ENCODE measurements at regions not wholly inside any gene's neighbourhood (a gene's known extent, or its start where the extent isn't known, plus 50 kb on each side); places are given as distances from the start of the nearest gene placed in this dataset.
A peak's percentile ranks its signal among the peaks of the same experiment; 100 is the strongest.

GRCh38 chr16:54493061-54493460 is 206.5 kb upstream of the IRX3 start:
- ATAC-seq (no peak), DNase-seq (ENCODE audit: low spot score) (no peak)
- Histone ChIP-seq H3K9me2 (ENCODE audit: insufficient read depth) (peaks cover 14% of the 10 kb centered on the region; the same call in 1 of the 2 replicates), H3F3A (replicated peaks; ENCODE audit: low read depth) (no peaks in the 10 kb centered on the region), H3K4me2 (no peak overlapping the region), H3K27ac (ENCODE audit: low read depth) (no peak overlapping the region), H2AFZ (peak overlapping the region; percentile 63), H3K27me3 (ENCODE audit: insufficient read depth) (no peaks in the 10 kb centered on the region), H4K20me1 (replicated peaks; ENCODE audit: insufficient read depth) (no peaks in the 10 kb centered on the region), H3K36me3 (ENCODE audit: insufficient read depth) (no peaks in the 10 kb centered on the region), H3K79me2 (replicated peaks; ENCODE audit: insufficient read depth) (no peaks in the 10 kb centered on the region), H3K4me3 (no peak overlapping the region), H3K4me1 (ENCODE audit: insufficient read depth) (no peaks in the 10 kb centered on the region)
- Mint-ChIP-seq H3K4me3 (no peak overlapping the region), H3K27ac (no peak overlapping the region), H3K27me3 (ENCODE audit: insufficient read depth, low read depth, poor library complexity) (peaks cover 1% of the 10 kb centered on the region), H3K4me1 (no peaks in the 10 kb centered on the region), H3K9me3 (peaks cover 6% of the 10 kb centered on the region), H3K36me3 (ENCODE audit: low read depth) (peaks cover 6% of the 10 kb centered on the region; the same call in 1 of the 3 replicates)
- no peak for TF ChIP-seq ZNF114 (CRISPR knock-in tag; IDR thresholded peaks at IDR 0.05)
- TF ChIP-seq REST (IDR thresholded peaks at IDR 0.05; ENCODE audit: unreplicated experiment): no peak
- TF ChIP-seq JUNB (IDR thresholded peaks at IDR 0.05; ENCODE audit: unreplicated experiment): no peak

- no peak overlapping the region for H3K4me2 ChIP-seq
- no peaks in the 10 kb centered on the region for H4K20me1 ChIP-seq (replicated peaks; ENCODE audit: insufficient read depth)
- no peaks in the 10 kb centered on the region for H3F3A ChIP-seq (replicated peaks; ENCODE audit: low read depth)
- H3K9me2 ChIP-seq (ENCODE audit: insufficient read depth): 0 out of 2 replicates have a peak, but pooled peaks cover 7% of the 10 kb centered on the region
- no peaks in the 10 kb centered on the region for H3K27me3 ChIP-seq (ENCODE audit: insufficient read depth)
- no peak overlapping the region for H3K4me3 ChIP-seq
- ATAC-seq (no peak), DNase-seq (ENCODE audit: low spot score) (no peak)
- H3K79me2 ChIP-seq (replicated peaks; ENCODE audit: insufficient read depth): no peaks in the 10 kb centered on the region
- Mint-ChIP-seq H3K4me1 (no peaks in the 10 kb centered on the region), H3K4me3 (no peak overlapping the region), H3K27me3 (ENCODE audit: insufficient read depth, low read depth, poor library complexity) (peaks cover 1% of the 10 kb centered on the region), H3K36me3 (ENCODE audit: low read depth) (no peaks in the 10 kb centered on the region), H3K27ac (no peak overlapping the region), H3K9me3 (no peaks in the 10 kb centered on the region)
- no peaks in the 10 kb centered on the region for H3K36me3 ChIP-seq (ENCODE audit: insufficient read depth)
- no peaks in the 10 kb centered on the region for H3K4me1 ChIP-seq (ENCODE audit: insufficient read depth)
- no peak overlapping the region for H2AFZ ChIP-seq
- no peak overlapping the region for H3K27ac ChIP-seq (ENCODE audit: low read depth)
- TF ChIP-seq EZH2 (IDR thresholded peaks at IDR 0.05; ENCODE audit: low read depth, unreplicated experiment) (no peak), JUNB (IDR thresholded peaks at IDR 0.05; ENCODE audit: unreplicated experiment) (no peak), ZNF114 (CRISPR knock-in tag; IDR thresholded peaks at IDR 0.05) (no peak), POLR2AphosphoS5 (IDR thresholded peaks at IDR 0.05; ENCODE audit: low read depth) (no peak), CTCF (conservative IDR thresholded peaks at IDR 0.05; ENCODE audit: low read depth in 2 of 2) (no peak), NANOG (IDR thresholded peaks at IDR 0.05; ENCODE audit: borderline replicate concordance) (no peak), ZNF331 (CRISPR knock-in tag; IDR thresholded peaks at IDR 0.05; ENCODE audit: low read depth) (no peak), EZH2phosphoT487 (IDR thresholded peaks at IDR 0.05; ENCODE audit: unreplicated experiment) (no peak), CREB1 (CRISPR knock-in tag; IDR thresholded peaks at IDR 0.05; ENCODE audit: low read depth) (no peak), REST (IDR thresholded peaks at IDR 0.05; ENCODE audit: unreplicated experiment) (no peak), STAT1 (IDR thresholded peaks at IDR 0.05; ENCODE audit: unreplicated experiment) (no peak), ETS1 (IDR thresholded peaks at IDR 0.05) (no peak)
Measured at GRCh38 chr16:54490112-54490488, 203.5 kb upstream of the IRX3 start.
